Suprapubic skin (tissue), 4 donors: ENCODE measurements at regions not wholly inside any gene's neighbourhood (a gene's known extent, or its start where the extent isn't known, plus 50 kb on each side); places are given as distances from the start of the nearest gene placed in this dataset.
"Not testable (repeated sequence)": the region's sequence is repeated elsewhere in the genome, so short reads cannot be mapped to it uniquely, and the experiment has no call there.

Experiments used
- DNase-seq, 2 donors: peaks; one replicate each; pipeline ENCODE4 v3.0.0-alpha.2; 2019; ENCODE audit warnings: low spot score in 2 of 2
- H3K27ac ChIP-seq: fragments of 200-600 bp; sonication (generic); one replicate; pipeline ENCODE4 v1.5.1; 2019
- H3K27me3 ChIP-seq: fragments of 200-600 bp; sonication (generic); one replicate; pipeline ENCODE4 v1.5.1; 2019
- H3K36me3 ChIP-seq: fragments of 200-600 bp; sonication (generic); one replicate; pipeline ENCODE4 v1.5.1; 2019
- H3K4me1 ChIP-seq: fragments of 200-600 bp; sonication (generic); one replicate; pipeline ENCODE4 v1.5.1; 2019
- H3K4me3 ChIP-seq: fragments of 200-600 bp; sonication (generic); one replicate; pipeline ENCODE4 v1.5.1; 2019; ENCODE audit warnings: mild to moderate bottlenecking
- H3K9me3 ChIP-seq: fragments of 200-600 bp; sonication (generic); one replicate; pipeline ENCODE4 v1.5.1; 2019
- CTCF ChIP-seq, 2 donors: fragments of 200-600 bp in 1 of 2; fragments of 450-650 bp in 1 of 2; sonication (generic) in 1 of 2; IDR thresholded peaks; one replicate each; pipeline ENCODE4 v1.5.1; 2016 to 2019; ENCODE audit warnings: antibody characterized with exemption in 2 of 2, mild to moderate bottlenecking in 1 of 2, moderate library complexity in 1 of 2
- WGBS: methylation state at CpG from one replicate; pipeline ENCODE4 v1.1.5; 2018; 5-methylcytosine and 5-hydroxymethylcytosine counted together

- TF ChIP-seq CTCF (IDR thresholded peaks at IDR 0.05) = peak in 1 of 2 donors; percentile 16
- H3K4me3 ChIP-seq, H3K27me3 ChIP-seq, H3K9me3 ChIP-seq, DNase-seq, H3K4me1 ChIP-seq, H3K27ac ChIP-seq, H3K36me3 ChIP-seq: not testable (repeated sequence)
- 0% methylated on average over 1 of the region's 1 CpG for WGBS
Observed at GRCh38 chrX:89757767-89758166, 163.9 kb upstream of the TGIF2LX start.

- 78% methylated on average over 5 of the region's 5 CpGs for WGBS
- not testable (repeated sequence) for H3K4me1 ChIP-seq, H3K36me3 ChIP-seq, H3K27ac ChIP-seq, DNase-seq, H3K27me3 ChIP-seq, H3K9me3 ChIP-seq, H3K4me3 ChIP-seq
Observed at GRCh38 chrX:89759076-89759685, 162.5 kb upstream of the TGIF2LX start.

GRCh38 chrX:89771639-89772038 is 150.1 kb upstream of the TGIF2LX start:
- not testable (repeated sequence) for DNase-seq, H3K27ac ChIP-seq, H3K36me3 ChIP-seq, H3K4me1 ChIP-seq, H3K27me3 ChIP-seq, H3K9me3 ChIP-seq, H3K4me3 ChIP-seq
- 73% methylated on average over 3 of the region's 3 CpGs for WGBS

GRCh38 chrX:89811440-89811839 is 110.3 kb upstream of the TGIF2LX start:
- not testable (repeated sequence) for DNase-seq, H3K27ac ChIP-seq, H3K27me3 ChIP-seq, H3K4me3 ChIP-seq, H3K36me3 ChIP-seq, H3K4me1 ChIP-seq, H3K9me3 ChIP-seq
- WGBS = 83% methylated on average over 3 of the region's 3 CpGs

GRCh38 chrX:89839723-89840122 is 82.0 kb upstream of the TGIF2LX start:
- not testable (repeated sequence) for H3K4me3 ChIP-seq, H3K27me3 ChIP-seq, H3K4me1 ChIP-seq, H3K36me3 ChIP-seq, DNase-seq, H3K9me3 ChIP-seq, H3K27ac ChIP-seq
- 88% methylated on average over 6 of the region's 6 CpGs for WGBS

GRCh38 chrX:89871662-89872061 is 50.0 kb upstream of the TGIF2LX start:
- WGBS = 10% methylated on average over 4 of the region's 4 CpGs
- not testable (repeated sequence) for H3K27ac ChIP-seq, H3K4me1 ChIP-seq, H3K9me3 ChIP-seq, H3K27me3 ChIP-seq, DNase-seq, H3K36me3 ChIP-seq, H3K4me3 ChIP-seq
